ENCODE measurements at regions not wholly inside any gene's neighbourhood (a gene's known extent, or its start where the extent isn't known, plus 50 kb on each side); places are given as distances from the start of the nearest gene placed in this dataset.
"Not testable (repeated sequence)": the region's sequence is repeated elsewhere in the genome, so short reads cannot be mapped to it uniquely, and the experiment has no call there.

DNA sequence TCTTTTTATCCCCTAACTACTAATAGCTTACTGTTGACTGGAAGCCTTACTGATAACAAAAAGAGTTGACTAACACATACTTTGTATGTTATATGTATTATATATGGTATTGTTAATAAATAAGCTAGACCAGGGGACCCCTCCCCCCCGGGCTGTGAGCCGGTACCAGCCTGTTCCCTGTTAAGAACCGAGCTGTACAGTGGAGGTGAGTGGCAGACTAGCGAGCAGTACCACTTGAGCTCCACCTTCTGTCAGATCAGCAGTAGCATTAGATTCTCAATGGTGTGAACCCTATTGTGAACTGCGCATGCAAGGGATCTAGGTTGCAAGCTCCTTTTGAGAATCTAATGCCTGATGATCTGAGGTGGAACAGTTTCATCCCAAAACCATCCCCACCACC, 377.0 kb downstream of the IPMK start:
- ChIA-PET CTCF (interaction anchor here (1.0 kb wide), 1 partner anchor 233 kb away, joined by 4 read pairs; no protein-coding TSS in a partner anchor), POLR2A (interaction anchor here (0.6 kb wide), 1 partner anchor 1455 kb away, joined by 4 read pairs; no protein-coding TSS in a partner anchor), RAD21 (ENCODE audit: unreplicated experiment) (no interaction called here), SMC1A (ENCODE audit: uncharacterized antibody, unreplicated experiment) (interaction anchor here (1.2 to 1.4 kb wide), 3 partner anchors 11 to 30 kb away, joined by 4 read pairs; no protein-coding TSS in a partner anchor)
- no peaks in the 10 kb centered on the region for H3K27me3 ChIP-seq (replicated peaks in 1 of 2; ENCODE audit: control insufficient read depth in 2 of 2, insufficient read depth in 2 of 2, low read length in 1 of 2)
- WGBS (ENCODE audit: insufficient coverage, insufficient replicate concordance, low lambda C conversion rate, missing lambda C conversion rate): 32% methylated on average over 5 of the region's 5 CpGs
- ATAC-seq (0 out of 3 replicates have a peak, but pooled peaks have one; percentile 29), FAIRE-seq (no peak), DNase-seq (ENCODE audit: low read depth, low spot score) (no peak)
- no peak overlapping the region for H2AFZ ChIP-seq (ENCODE audit: control insufficient read depth, low read depth, low read length)
- H3K36me3 ChIP-seq (ENCODE audit: control insufficient read depth in 2 of 2, insufficient read depth in 2 of 2, low read length in 1 of 2): no peaks in the 10 kb centered on the region
- no peak overlapping the region for H3K4me3 ChIP-seq
- in situ Hi-C loops (cut with MboI) (no loop called here), intact Hi-C loops (cut with micrococcal nuclease; ENCODE audit: unreplicated experiment) (no loop called here)
- TF ChIP-seq NR2C2 (IDR thresholded peaks at IDR 0.05; ENCODE audit: borderline replicate concordance, control insufficient read depth, insufficient read length, low read depth): no peak
- no peak for TF ChIP-seq MXI1 (IDR thresholded peaks at IDR 0.05; ENCODE audit: low read depth, low read length)
- TF ChIP-seq CREB1 (IDR thresholded peaks at IDR 0.05; ENCODE audit: low read depth): no peak
- TF ChIP-seq CHD4 (IDR thresholded peaks at IDR 0.05): no peak
- no peak for TF ChIP-seq RB1 (IDR thresholded peaks at IDR 0.05; ENCODE audit: borderline replicate concordance)
- TF ChIP-seq TCF12 (IDR thresholded peaks at IDR 0.05; ENCODE audit: low read depth, low read length): no peak
- H3K79me2 ChIP-seq (ENCODE audit: control insufficient read depth, insufficient read depth, low read length): no peaks in the 10 kb centered on the region
- no peaks in the 10 kb centered on the region for H3K4me1 ChIP-seq (ENCODE audit: control insufficient read depth, insufficient read depth, low read length)
- H3K27ac ChIP-seq (ENCODE audit: control insufficient read depth, insufficient read depth): no peak overlapping the region
- H3K9me3 ChIP-seq (replicated peaks; ENCODE audit: control insufficient read depth, insufficient read depth, low read length): no peaks in the 10 kb centered on the region
- no peak overlapping the region for H3K4me2 ChIP-seq (ENCODE audit: control insufficient read depth, insufficient read depth)
- H3K9ac ChIP-seq (ENCODE audit: control insufficient read depth, insufficient read depth, low read length): no peak overlapping the region
- no peaks in the 10 kb centered on the region for H4K20me1 ChIP-seq (ENCODE audit: control insufficient read depth, insufficient read depth)
- no TSS peak for BruUV-seq (replicated peaks)

DNA sequence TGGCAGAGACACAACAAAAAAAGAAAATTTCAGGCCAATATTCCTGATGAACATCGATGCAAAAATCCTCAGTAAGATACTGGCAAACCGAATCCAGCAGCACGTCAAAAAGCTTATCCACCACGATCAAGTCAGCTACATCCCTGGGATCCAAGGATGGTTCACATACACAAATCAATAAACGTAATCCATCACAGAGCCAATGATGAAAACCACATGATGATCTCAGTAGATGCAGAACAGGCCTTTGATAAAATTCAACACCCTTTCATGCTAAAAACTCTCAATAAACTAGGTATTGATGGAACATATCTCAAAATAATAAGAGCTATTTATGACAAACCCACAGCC, 382.1 kb downstream of the IPMK start:
- H3K27me3 ChIP-seq (replicated peaks in 1 of 2; ENCODE audit: control insufficient read depth in 2 of 2, insufficient read depth in 2 of 2, low read length in 1 of 2); H3K9ac ChIP-seq (ENCODE audit: control insufficient read depth, insufficient read depth, low read length); ATAC-seq; H3K9me3 ChIP-seq (replicated peaks; ENCODE audit: control insufficient read depth, insufficient read depth, low read length); SMC1A ChIA-PET (ENCODE audit: uncharacterized antibody, unreplicated experiment); H2AFZ ChIP-seq (ENCODE audit: control insufficient read depth, low read depth, low read length); BruUV-seq (replicated peaks); intact Hi-C loops (cut with micrococcal nuclease; ENCODE audit: unreplicated experiment); POLR2A ChIA-PET; in situ Hi-C loops (cut with MboI); FAIRE-seq; H3K4me3 ChIP-seq; DNase-seq (ENCODE audit: low read depth, low spot score); H3K4me2 ChIP-seq (ENCODE audit: control insufficient read depth, insufficient read depth); H3K27ac ChIP-seq (ENCODE audit: control insufficient read depth, insufficient read depth); CTCF ChIA-PET; H3K79me2 ChIP-seq (ENCODE audit: control insufficient read depth, insufficient read depth, low read length); RAD21 ChIA-PET (ENCODE audit: unreplicated experiment); H4K20me1 ChIP-seq (ENCODE audit: control insufficient read depth, insufficient read depth); H3K4me1 ChIP-seq (ENCODE audit: control insufficient read depth, insufficient read depth, low read length); H3K36me3 ChIP-seq (ENCODE audit: control insufficient read depth in 2 of 2, insufficient read depth in 2 of 2, low read length in 1 of 2): not testable (repeated sequence)
- 19% methylated on average over 5 of the region's 5 CpGs for WGBS (ENCODE audit: insufficient coverage, insufficient replicate concordance, low lambda C conversion rate, missing lambda C conversion rate)

Data from GM12878 (cell line).